GM12878 (cell line): ENCODE measurements at regions not wholly inside any gene's neighbourhood (a gene's known extent, or its start where the extent isn't known, plus 50 kb on each side); places are given as distances from the start of the nearest gene placed in this dataset.

Experiments
- ATAC-seq: fragments of 200-7000 bp; cut with Tn5 transposase; 3 replicates; pipeline ENCODE4 v1.9.1; 2020; ENCODE audit warnings: mild to moderate bottlenecking, moderate library complexity
- BruUV-seq: library from RNA; stranded (reverse); fragments of 400-500 nt; replicated peaks from 2 replicates; lab custom pipeline; 2021; lab: Mats Ljungman, UMichigan
- CTCF ChIA-PET: fragments of 300-600 bp; sonication (Branson Sonifier 250); formaldehyde crosslinking; extraction: SDS; loops from one replicate; lab custom pipeline; 2021; ENCODE audit warnings: inconsistent platforms; lab: Yijun Ruan, JAX
- POLR2A ChIA-PET: fragments of 350-600 bp; formaldehyde crosslinking; extraction: SDS; loops from one replicate; lab custom pipeline; 2021; ENCODE audit warnings: inconsistent platforms; lab: Charles Lee
- RAD21 ChIA-PET: fragments of 300-600 bp; sonication (Branson Sonifier 250); formaldehyde crosslinking; loops from one replicate; lab custom pipeline; 2023; ENCODE audit warnings: antibody characterized with exemption; ENCODE audit not compliant: unreplicated experiment; lab: Charles Lee
- SMC1A ChIA-PET: fragments of 300-600 bp; sonication (Branson Sonifier 250); formaldehyde crosslinking; loops from one replicate; lab custom pipeline; 2023; ENCODE audit not compliant: unreplicated experiment, uncharacterized antibody; lab: Charles Lee
- DNase-seq: peaks from one replicate; pipeline ENCODE4 v3.0.0-alpha.2; 2011; ENCODE audit warnings: low read depth, low spot score
- FAIRE-seq: peaks from 3 replicates; lab custom pipeline; 2011; peaks lifted over from hg19 to GRCh38; lab: Jason Lieb, UNC
- H2AFZ ChIP-seq: 2 replicates; pipeline ENCODE4 v1.6.0; 2011; ENCODE audit warnings: low read depth, low read length, control low read depth; ENCODE audit not compliant: control insufficient read depth
- H3K27ac ChIP-seq: 2 replicates; pipeline ENCODE4 v1.5.1; 2011; ENCODE audit warnings: control low read depth; ENCODE audit not compliant: control insufficient read depth, insufficient read depth
- H3K27me3 ChIP-seq, 2 experiments: replicated peaks in 1 of 2; 2 replicates each; pipeline versions ENCODE4 v1.6.0 to v1.6.1; 2011; ENCODE audit warnings: low read length in 1 of 2; ENCODE audit not compliant: control insufficient read depth in 2 of 2, insufficient read depth in 2 of 2
- H3K36me3 ChIP-seq, 2 experiments: 2 replicates each; pipeline ENCODE4 v1.5.1; 2011; ENCODE audit warnings: low read length in 1 of 2; ENCODE audit not compliant: control insufficient read depth in 2 of 2, insufficient read depth in 2 of 2
- H3K4me1 ChIP-seq: 2 replicates; pipeline ENCODE4 v1.6.1; 2011; ENCODE audit warnings: mild to moderate bottlenecking, low read length, moderate library complexity, mixed read lengths; ENCODE audit not compliant: control insufficient read depth, insufficient read depth
- H3K4me2 ChIP-seq: 2 replicates; pipeline ENCODE4 v1.6.0; 2011; ENCODE audit warnings: control low read depth; ENCODE audit not compliant: control insufficient read depth, insufficient read depth
- H3K4me3 ChIP-seq: fragments of 200-600 bp; sonication (generic); 2 replicates; pipeline ENCODE4 v1.5.1; 2016
- H3K79me2 ChIP-seq: 2 replicates; pipeline ENCODE4 v1.6.0; 2011; ENCODE audit warnings: low read length; ENCODE audit not compliant: control insufficient read depth, insufficient read depth
- H3K9ac ChIP-seq: 2 replicates; pipeline ENCODE4 v1.8.0; 2011; ENCODE audit warnings: low read length, control low read depth, mixed read lengths; ENCODE audit not compliant: control insufficient read depth, insufficient read depth
- H3K9me3 ChIP-seq: replicated peaks from 3 replicates; pipeline ENCODE4 v1.5.1; 2011; ENCODE audit warnings: mild to moderate bottlenecking, low read length; ENCODE audit not compliant: control insufficient read depth, insufficient read depth
- H4K20me1 ChIP-seq: 2 replicates; pipeline ENCODE4 v1.6.0; 2011; ENCODE audit not compliant: control insufficient read depth, insufficient read depth
- CEBPB ChIP-seq, 2 experiments: fragments of 150-350 bp in 1 of 2; IDR thresholded peaks; 2 replicates each; pipeline ENCODE4 v1.6.1; 2012 to 2014; ENCODE audit warnings: low read depth in 2 of 2, low read length in 2 of 2, borderline replicate concordance in 1 of 2, inconsistent platforms in 1 of 2
- CHD1 ChIP-seq: IDR thresholded peaks from 2 replicates; pipeline ENCODE4 v1.6.1; 2012; ENCODE audit warnings: low read depth, low read length, improper control_type of control experiment
- CHD4 ChIP-seq: fragments of 200-600 bp; sonication (generic); IDR thresholded peaks from 2 replicates; pipeline ENCODE4 v1.6.1; 2016; ENCODE audit warnings: mild to moderate bottlenecking
- FOXK2 ChIP-seq: fragments of 450-650 bp; IDR thresholded peaks from 2 replicates; pipeline ENCODE4 v1.6.1; 2017; ENCODE audit warnings: mild to moderate bottlenecking, moderate library complexity
- KAT2A ChIP-seq: conservative IDR thresholded peaks from 2 replicates; pipeline ENCODE4 v1.6.1; 2011; ENCODE audit warnings: low read depth, low read length; ENCODE audit not compliant: control insufficient read depth
- MTA3 ChIP-seq: IDR thresholded peaks from 2 replicates; pipeline ENCODE4 v1.6.1; 2012; ENCODE audit warnings: low read length, inconsistent platforms, borderline replicate concordance
- PAX8 ChIP-seq: fragments of 450-650 bp; IDR thresholded peaks from 2 replicates; pipeline ENCODE4 v1.6.1; 2017; ENCODE audit warnings: mild to moderate bottlenecking, moderate library complexity
- PML ChIP-seq: IDR thresholded peaks from 2 replicates; pipeline ENCODE4 v1.6.1; 2012; ENCODE audit warnings: low read length, inconsistent platforms
- RBBP5 ChIP-seq: fragments of 200-600 bp; sonication (generic); conservative IDR thresholded peaks from 2 replicates; pipeline ENCODE4 v1.6.1; 2016
- RCOR1 ChIP-seq: conservative IDR thresholded peaks from 2 replicates; pipeline ENCODE4 v1.6.1; 2012; ENCODE audit warnings: low read depth, low read length, improper control_type of control experiment
- SPI1 ChIP-seq: IDR thresholded peaks from 2 replicates; pipeline ENCODE4 v1.6.1; 2011; ENCODE audit warnings: low read depth, mild to moderate bottlenecking, low read length, moderate library complexity, borderline replicate concordance; ENCODE audit not compliant: insufficient read depth
- SRF ChIP-seq, 2 experiments: IDR thresholded peaks; 2 replicates each; pipeline ENCODE4 v1.6.1; 2011; ENCODE audit warnings: low read depth in 2 of 2, low read length in 2 of 2, mild to moderate bottlenecking in 1 of 2, moderate library complexity in 1 of 2
- TCF12 ChIP-seq: IDR thresholded peaks from 2 replicates; pipeline ENCODE4 v1.6.1; 2011; ENCODE audit warnings: low read depth, mild to moderate bottlenecking, low read length
- ZBTB11 ChIP-seq: fragments of 450-650 bp; formaldehyde crosslinking; IDR thresholded peaks from 2 replicates; pipeline ENCODE4 v1.5.0; 2022; ENCODE audit warnings: mild to moderate bottlenecking, missing genetic modification characterization
- ZNF274 ChIP-seq: IDR thresholded peaks from one replicate; pipeline ENCODE4 v1.8.0; 2011; ENCODE audit not compliant: insufficient read length, insufficient read depth
- WGBS: methylation state at CpG from one replicate; pipeline ENCODE4 v1.1.6; 2016; ENCODE audit warnings: low lambda C conversion rate; ENCODE audit not compliant: insufficient replicate concordance, insufficient coverage; ENCODE audit errors: missing lambda C conversion rate; 5-methylcytosine and 5-hydroxymethylcytosine counted together
- in situ Hi-C: fragments of 300-500 bp; cut with MboI; formaldehyde crosslinking; loops from 9 replicates; pipeline ENCODE4 v1.14.3; 2018; ENCODE audit warnings: mixed read lengths
- intact Hi-C: fragments of 100-400 bp; cut with micrococcal nuclease; formaldehyde crosslinking; loops from one replicate; pipeline ENCODE4 v1.14.2; 2022; ENCODE audit not compliant: unreplicated experiment
- TF ChIP-seq, protein P1 (sequence below): IDR thresholded peaks from 2 replicates; pipeline ENCODE4 v1.6.1; 2012; ENCODE audit warnings: improper control_type of control experiment, low read depth, low read length; ENCODE audit not compliant: insufficient replicate concordance

GRCh38 chr11:87769661-87770060, 405.6 kb downstream of the RAB38 start:
- Histone ChIP-seq H3K9ac (no peak overlapping the region), H3K27me3 (peaks cover 0 to 4% of the 10 kb centered on the region in 2 experiments; a peak in 1 of 4 replicates), H3K79me2 (no peaks in the 10 kb centered on the region), H3K9me3 (no peaks in the 10 kb centered on the region), H4K20me1 (no peaks in the 10 kb centered on the region), H3K36me3 (no peaks in the 10 kb centered on the region), H2AFZ (no peak overlapping the region), H3K4me1 (no peaks in the 10 kb centered on the region), H3K4me2 (no peak overlapping the region), H3K4me3 (no peak overlapping the region), H3K27ac (no peak overlapping the region)
- DNase-seq: no peak
- SMC1A ChIA-PET: interaction anchor here (0.5 to 1.2 kb wide), 4 partner anchors 20 to 252 kb away, joined by 3 read pairs; no protein-coding TSS in a partner anchor
- ATAC-seq: no peak
- in situ Hi-C loops: no loop called here
- FAIRE-seq: no peak
- intact Hi-C loops: no loop called here
- POLR2A ChIA-PET: no interaction called here
- BruUV-seq: no TSS peak
- 17% methylated on average over 3 of the region's 3 CpGs for WGBS
- CTCF ChIA-PET: no interaction called here
- RAD21 ChIA-PET: no interaction called here
- TF ChIP-seq SPI1 (no peak), CHD4 (no peak), CHD1 (no peak), SRF (IDR thresholded peaks at IDR 0.05; ENCODE audit: low read depth in 2 of 2, low read length in 2 of 2) (no peak), KAT2A (no peak), FOXK2 (no peak), RBBP5 (no peak), PML (no peak), ZBTB11 (CRISPR knock-in tag) (no peak), CEBPB (IDR thresholded peaks at IDR 0.05; ENCODE audit: borderline replicate concordance in 1 of 2, low read depth in 2 of 2, low read length in 2 of 2) (no peak), MTA3 (no peak), ZNF274 (no peak), TCF12 (no peak), RCOR1 (no peak), PAX8 (no peak)
- TF ChIP-seq, protein P1, sequence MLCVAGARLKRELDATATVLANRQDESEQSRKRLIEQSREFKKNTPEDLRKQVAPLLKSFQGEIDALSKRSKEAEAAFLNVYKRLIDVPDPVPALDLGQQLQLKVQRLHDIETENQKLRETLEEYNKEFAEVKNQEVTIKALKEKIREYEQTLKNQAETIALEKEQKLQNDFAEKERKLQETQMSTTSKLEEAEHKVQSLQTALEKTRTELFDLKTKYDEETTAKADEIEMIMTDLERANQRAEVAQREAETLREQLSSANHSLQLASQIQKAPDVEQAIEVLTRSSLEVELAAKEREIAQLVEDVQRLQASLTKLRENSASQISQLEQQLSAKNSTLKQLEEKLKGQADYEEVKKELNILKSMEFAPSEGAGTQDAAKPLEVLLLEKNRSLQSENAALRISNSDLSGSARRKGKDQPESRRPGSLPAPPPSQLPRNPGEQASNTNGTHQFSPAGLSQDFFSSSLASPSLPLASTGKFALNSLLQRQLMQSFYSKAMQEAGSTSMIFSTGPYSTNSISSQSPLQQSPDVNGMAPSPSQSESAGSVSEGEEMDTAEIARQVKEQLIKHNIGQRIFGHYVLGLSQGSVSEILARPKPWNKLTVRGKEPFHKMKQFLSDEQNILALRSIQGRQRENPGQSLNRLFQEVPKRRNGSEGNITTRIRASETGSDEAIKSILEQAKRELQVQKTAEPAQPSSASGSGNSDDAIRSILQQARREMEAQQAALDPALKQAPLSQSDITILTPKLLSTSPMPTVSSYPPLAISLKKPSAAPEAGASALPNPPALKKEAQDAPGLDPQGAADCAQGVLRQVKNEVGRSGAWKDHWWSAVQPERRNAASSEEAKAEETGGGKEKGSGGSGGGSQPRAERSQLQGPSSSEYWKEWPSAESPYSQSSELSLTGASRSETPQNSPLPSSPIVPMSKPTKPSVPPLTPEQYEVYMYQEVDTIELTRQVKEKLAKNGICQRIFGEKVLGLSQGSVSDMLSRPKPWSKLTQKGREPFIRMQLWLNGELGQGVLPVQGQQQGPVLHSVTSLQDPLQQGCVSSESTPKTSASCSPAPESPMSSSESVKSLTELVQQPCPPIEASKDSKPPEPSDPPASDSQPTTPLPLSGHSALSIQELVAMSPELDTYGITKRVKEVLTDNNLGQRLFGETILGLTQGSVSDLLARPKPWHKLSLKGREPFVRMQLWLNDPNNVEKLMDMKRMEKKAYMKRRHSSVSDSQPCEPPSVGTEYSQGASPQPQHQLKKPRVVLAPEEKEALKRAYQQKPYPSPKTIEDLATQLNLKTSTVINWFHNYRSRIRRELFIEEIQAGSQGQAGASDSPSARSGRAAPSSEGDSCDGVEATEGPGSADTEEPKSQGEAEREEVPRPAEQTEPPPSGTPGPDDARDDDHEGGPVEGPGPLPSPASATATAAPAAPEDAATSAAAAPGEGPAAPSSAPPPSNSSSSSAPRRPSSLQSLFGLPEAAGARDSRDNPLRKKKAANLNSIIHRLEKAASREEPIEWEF: no peak
